Lower leg skin (tissue), 4 donors: ENCODE measurements at regions not wholly inside any gene's neighbourhood (a gene's known extent, or its start where the extent isn't known, plus 50 kb on each side); places are given as distances from the start of the nearest gene placed in this dataset.

Experiments
- DNase-seq, 2 donors: peaks; one replicate each; pipeline ENCODE4 v3.0.0-alpha.2; 2019; ENCODE audit warnings: low spot score in 2 of 2
- H3K4me3 ChIP-seq: fragments of 200-600 bp; sonication (generic); 2 replicates; pipeline ENCODE4 v1.5.1; 2017; ENCODE audit warnings: mild to moderate bottlenecking, low read depth; ENCODE audit not compliant: poor library complexity, severe bottlenecking
- CTCF ChIP-seq, 3 donors: fragments of 450-650 bp; IDR thresholded peaks; one replicate each; pipeline ENCODE4 v1.5.1; 2016; ENCODE audit warnings: antibody characterized with exemption in 3 of 3, mild to moderate bottlenecking in 3 of 3, moderate library complexity in 2 of 3
- POLR2A ChIP-seq, 2 donors: fragments of 450-650 bp; IDR thresholded peaks; one replicate each; pipeline ENCODE4 v1.6.1; 2016 to 2017; ENCODE audit warnings: antibody characterized with exemption in 2 of 2, mild to moderate bottlenecking in 1 of 2, moderate library complexity in 1 of 2
- WGBS, 2 donors: methylation state at CpG; one replicate each; pipeline ENCODE4 v1.1.5; 2018; 5-methylcytosine and 5-hydroxymethylcytosine counted together
- intact Hi-C: fragments of 100-400 bp; cut with DNase I; formaldehyde crosslinking; loops from one replicate; pipeline ENCODE4 v1.15.0; 2023; ENCODE audit warnings: low total_unique reads

GRCh38 chr2:121976926-121977325 is 221.5 kb downstream of the TSN start:
- intact Hi-C loops, result no loop called here
- no peak overlapping the region for H3K4me3 ChIP-seq
- WGBS, 2 donors, result 24 to 26% methylated on average over 3 of the region's 3 CpGs
- no peak for TF ChIP-seq POLR2A (IDR thresholded peaks at IDR 0.05)
- no peak for TF ChIP-seq CTCF (IDR thresholded peaks at IDR 0.05)
- no peak for DNase-seq

GRCh38 chr2:121977326-121977725 is 221.9 kb downstream of the TSN start:
- no peak overlapping the region for H3K4me3 ChIP-seq
- 40 to 46% methylated on average over 3 of the region's 3 CpGs for WGBS, 2 donors
- TF ChIP-seq CTCF (IDR thresholded peaks at IDR 0.05) (no peak), POLR2A (IDR thresholded peaks at IDR 0.05) (no peak)
- intact Hi-C loops, result no loop called here
- DNase-seq, result no peak

GRCh38 chr2:121992700-121993099 is 237.2 kb downstream of the TSN start:
- intact Hi-C loops, result no loop called here
- WGBS, 2 donors, result 69 to 71% methylated on average over 3 of the region's 3 CpGs
- H3K4me3 ChIP-seq, result no peak overlapping the region
- no peak for TF ChIP-seq CTCF (IDR thresholded peaks at IDR 0.05)
- TF ChIP-seq POLR2A (IDR thresholded peaks at IDR 0.05), result no peak
- no peak for DNase-seq

- 77 to 82% methylated on average over 5 of the region's 5 CpGs for WGBS, 2 donors
- intact Hi-C loops, result no loop called here
- H3K4me3 ChIP-seq, result no peak overlapping the region
- TF ChIP-seq CTCF (IDR thresholded peaks at IDR 0.05), result no peak
- TF ChIP-seq POLR2A (IDR thresholded peaks at IDR 0.05), result no peak
- DNase-seq, result no peak
Observed at GRCh38 chr2:121993682-121994081, 238.2 kb downstream of the TSN start.

GRCh38 chr2:121994238-121995206 is 239.1 kb downstream of the TSN start:
- DNase-seq, result no peak
- no peak overlapping the region for H3K4me3 ChIP-seq
- intact Hi-C loops, result no loop called here
- no peak for TF ChIP-seq POLR2A (IDR thresholded peaks at IDR 0.05)
- TF ChIP-seq CTCF (IDR thresholded peaks at IDR 0.05), result no peak
- WGBS, 2 donors, result 65 to 75% methylated on average over 3 of the region's 3 CpGs
